RPMI7951 (cell line): ENCODE measurements at regions not wholly inside any gene's neighbourhood (a gene's known extent, or its start where the extent isn't known, plus 50 kb on each side); places are given as distances from the start of the nearest gene placed in this dataset.

Experiments used
- DNase-seq: peaks from one replicate; pipeline ENCODE4 v3.0.0-alpha.2; 2012; ENCODE audit warnings: low read depth

DNA sequence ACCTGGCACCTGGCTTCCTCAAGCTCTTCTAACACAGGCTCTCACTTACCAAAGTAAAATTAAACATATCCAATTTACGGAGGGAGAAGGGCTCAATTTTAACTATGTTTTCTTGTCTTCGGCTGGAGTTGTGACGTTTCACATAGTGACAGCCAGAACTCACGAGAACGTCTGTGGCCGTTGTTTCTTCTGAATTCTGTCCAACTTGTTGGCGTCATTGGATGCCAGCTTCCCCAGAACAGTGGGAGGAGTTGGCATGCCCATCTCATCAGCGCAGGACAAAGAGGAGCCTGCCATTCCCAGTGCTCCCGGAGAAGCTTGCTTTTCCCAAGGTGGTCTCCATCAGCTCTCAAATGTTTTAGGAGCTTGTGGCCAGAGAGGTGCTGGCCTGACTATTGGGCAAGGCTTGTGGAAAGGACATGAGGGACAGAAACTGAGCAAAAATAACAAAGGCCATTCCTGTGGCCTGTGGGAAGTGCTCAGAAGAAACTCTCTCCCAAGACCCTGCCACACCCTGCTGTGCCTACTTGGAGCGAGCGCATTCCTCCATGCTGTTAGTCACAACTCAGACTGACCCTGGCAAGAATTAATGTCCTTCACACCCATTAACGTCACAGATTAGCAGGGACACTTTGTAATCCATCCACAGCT is 265.4 kb upstream of the CDH4 start:
- no peak for DNase-seq

GRCh38 chr20:60990061-60990460 is 262.0 kb upstream of the CDH4 start:
- DNase-seq = no peak

DNA sequence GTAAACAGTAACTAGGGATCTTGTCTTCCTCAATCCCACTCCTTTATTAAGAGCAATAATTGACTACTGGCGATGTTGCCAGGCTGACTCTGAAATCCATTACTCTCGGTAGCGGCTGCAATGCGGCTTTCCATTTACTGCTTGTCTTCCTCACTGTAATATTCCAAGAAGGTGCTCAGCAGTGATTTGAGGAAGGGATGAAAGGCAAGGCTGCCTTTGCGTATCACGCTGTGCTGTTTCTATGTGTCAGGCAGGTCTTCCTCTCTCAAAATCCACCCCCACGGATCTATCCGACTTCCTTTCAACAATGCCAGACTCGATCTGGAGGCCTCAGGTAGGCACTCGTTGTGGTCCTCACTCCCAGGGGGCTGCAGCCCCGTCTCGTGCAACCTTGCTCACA is 261.4 kb upstream of the CDH4 start:
- no peak for DNase-seq

DNA sequence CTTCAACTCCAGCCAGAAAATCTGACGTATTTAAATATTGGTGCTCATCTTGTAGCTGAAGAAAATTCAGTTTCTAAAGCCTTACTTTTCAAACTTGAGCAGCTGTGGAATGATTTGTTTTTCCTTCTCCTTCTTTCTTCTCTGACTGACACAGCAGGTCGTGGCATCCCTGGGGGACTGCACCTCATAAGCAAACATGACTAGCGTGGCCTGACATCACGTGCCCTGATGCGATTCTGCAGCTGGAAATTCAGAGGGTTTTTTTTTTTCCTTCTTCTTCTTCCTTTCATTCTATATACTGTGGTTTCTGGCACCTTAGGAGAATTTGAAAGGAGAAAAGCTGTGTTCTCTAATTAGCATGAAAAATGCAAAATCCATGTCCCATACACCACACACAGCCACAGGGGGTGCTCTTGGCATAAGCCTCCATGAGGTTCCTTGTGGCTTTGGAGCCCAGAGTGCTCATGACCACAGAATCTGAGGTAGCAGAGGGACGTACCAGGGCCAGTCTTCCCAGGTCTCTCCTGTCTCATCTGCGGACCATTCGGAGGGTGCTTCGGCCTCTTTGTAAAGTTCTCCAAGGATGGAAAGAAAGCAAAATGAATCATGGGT is 258.5 kb upstream of the CDH4 start:
- DNase-seq = peak; percentile 15

DNA sequence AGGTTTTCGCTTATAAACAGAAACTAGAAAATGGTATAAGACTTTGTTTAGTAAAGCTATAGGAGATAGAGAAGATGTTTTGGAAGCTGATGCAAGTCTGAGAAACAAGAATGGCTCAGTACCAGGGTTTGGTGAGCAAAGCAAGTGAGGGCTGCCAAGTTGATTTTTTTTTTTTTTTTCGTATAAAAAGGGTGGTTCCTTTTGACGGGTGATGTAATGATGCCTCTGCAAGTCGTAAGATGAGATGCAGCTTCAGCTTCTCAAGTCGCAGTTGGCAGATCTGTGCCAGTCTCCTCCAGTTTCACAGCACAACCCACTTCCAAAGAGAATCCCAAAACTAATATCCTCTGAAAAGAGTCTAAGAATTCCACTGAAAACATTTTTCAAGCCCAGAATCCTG is 252.8 kb upstream of the CDH4 start:
- DNase-seq = no peak

DNA sequence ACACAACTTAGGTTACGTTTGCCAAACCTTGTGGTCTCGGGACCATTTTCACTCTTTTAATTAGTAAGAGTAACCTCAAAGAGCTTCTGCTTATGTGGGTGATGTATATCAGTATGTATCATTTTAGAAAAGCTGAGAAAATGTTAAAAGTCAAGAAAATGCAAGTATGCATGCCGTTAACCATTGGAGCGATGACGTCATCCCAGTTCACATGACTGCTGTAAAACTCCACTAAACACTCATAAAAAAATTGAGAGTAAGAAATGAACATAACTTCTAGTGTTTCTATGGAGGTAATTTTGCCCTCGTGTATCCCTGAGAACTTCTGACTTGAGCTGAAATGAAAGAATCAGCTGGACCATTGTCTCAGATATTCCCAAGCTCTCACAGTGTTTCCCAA is 250.0 kb upstream of the CDH4 start:
- DNase-seq = no peak

GRCh38 chr20:61014491-61014890 is 237.6 kb upstream of the CDH4 start:
- DNase-seq = no peak

DNA sequence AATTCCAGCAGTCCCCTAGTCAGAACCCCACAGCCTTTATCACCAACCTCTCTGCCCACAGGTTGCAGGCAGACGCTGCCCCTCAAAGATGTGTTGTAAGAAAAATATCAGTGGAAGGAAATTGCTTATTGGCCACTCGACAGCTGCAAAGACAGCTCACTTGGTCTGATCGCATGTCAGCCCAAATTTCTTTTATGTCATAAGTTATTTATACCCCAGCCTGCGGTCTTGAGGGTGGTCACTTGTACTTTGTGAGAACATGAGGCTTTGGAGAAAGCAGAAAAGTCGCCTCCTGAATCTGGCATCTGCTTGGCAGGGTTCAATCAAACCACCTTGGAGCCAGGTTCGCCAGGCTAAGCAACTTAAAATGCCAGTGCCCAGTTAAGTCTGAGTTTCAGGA is 236.5 kb upstream of the CDH4 start:
- DNase-seq = no peak

GRCh38 chr20:61019322-61019721 is 232.7 kb upstream of the CDH4 start:
- no peak for DNase-seq

GRCh38 chr20:61023612-61024011 is 228.4 kb upstream of the CDH4 start:
- no peak for DNase-seq

GRCh38 chr20:61024390-61024789 is 227.7 kb upstream of the CDH4 start:
- no peak for DNase-seq

DNA sequence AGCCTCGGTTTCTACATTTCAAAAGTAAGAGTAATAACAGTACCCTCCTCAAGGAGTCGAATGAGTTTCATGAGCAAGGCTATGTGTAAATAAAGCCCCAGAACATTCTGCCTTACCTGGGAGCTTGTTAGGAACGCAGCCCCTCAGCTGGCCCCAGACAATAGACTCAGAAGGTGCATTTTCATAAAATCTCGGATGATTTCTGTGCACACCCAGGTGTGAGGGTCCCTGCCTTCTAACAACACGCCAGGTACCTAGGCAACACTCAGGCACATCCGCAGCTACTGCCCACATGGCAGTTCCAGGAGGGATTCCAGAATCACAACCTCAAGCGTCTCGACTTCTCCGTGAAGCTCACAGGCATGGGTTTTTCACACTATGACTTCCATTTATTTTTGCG is 226.5 kb upstream of the CDH4 start:
- no peak for DNase-seq

DNA sequence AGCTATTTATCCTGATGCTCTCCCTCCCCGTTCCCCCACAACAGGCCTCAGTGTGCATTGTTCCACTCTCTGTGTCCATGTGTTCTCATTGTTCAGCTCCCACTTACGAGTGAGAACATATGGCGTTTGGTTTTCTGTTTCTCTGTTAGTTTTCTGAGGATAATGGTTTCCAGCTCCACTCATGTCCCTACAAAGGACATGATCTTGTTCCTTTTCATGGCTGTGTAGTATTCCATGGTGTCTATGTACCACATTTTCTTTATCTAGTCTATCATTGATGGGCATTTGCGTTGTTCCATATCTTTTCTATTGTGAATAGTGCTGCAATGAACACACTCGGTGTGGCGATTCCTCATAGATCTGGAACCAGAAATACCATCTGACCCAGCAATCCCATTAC is 225.9 kb upstream of the CDH4 start:
- no peak for DNase-seq

- no peak for DNase-seq
Observed at GRCh38 chr20:61026731-61027130, 225.3 kb upstream of the CDH4 start.

DNA sequence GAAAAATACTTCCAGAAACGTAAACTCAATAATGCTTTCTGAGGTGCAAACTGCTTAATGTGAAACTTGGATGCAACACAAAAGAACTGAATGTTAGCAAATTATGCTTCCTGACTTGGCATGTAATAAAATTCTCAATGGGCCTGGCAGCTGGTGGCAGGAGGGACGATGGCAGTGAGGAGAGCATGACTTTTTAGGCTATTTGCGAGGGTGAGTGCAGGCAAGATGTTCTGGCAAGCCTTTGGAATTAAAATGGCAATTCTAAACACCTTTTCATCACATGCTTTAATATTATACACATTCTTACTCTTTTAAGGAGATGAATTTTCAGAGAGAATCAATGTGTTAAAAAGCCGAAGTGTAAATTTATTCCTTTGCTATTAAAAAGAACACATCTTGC is 224.8 kb upstream of the CDH4 start:
- no peak for DNase-seq

DNA sequence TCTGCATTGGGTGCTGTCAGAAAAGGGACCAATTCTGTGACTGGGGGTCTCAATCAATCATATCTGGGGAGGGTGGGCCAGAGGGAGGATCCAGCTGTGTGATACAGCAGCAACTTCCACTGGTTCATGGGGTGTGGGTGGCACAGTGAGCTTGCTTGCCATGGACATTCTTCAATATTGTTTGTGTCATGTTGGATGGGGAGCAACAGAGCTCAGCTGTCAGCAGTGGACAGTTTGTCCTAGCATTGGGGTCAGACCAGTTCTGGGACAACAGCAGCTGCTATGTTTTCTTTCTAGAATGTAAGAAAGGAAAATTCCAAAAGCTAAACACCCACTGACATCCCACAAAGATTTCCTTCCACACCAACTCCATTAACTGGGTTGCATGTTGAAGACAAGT is 221.9 kb upstream of the CDH4 start:
- no peak for DNase-seq

DNA sequence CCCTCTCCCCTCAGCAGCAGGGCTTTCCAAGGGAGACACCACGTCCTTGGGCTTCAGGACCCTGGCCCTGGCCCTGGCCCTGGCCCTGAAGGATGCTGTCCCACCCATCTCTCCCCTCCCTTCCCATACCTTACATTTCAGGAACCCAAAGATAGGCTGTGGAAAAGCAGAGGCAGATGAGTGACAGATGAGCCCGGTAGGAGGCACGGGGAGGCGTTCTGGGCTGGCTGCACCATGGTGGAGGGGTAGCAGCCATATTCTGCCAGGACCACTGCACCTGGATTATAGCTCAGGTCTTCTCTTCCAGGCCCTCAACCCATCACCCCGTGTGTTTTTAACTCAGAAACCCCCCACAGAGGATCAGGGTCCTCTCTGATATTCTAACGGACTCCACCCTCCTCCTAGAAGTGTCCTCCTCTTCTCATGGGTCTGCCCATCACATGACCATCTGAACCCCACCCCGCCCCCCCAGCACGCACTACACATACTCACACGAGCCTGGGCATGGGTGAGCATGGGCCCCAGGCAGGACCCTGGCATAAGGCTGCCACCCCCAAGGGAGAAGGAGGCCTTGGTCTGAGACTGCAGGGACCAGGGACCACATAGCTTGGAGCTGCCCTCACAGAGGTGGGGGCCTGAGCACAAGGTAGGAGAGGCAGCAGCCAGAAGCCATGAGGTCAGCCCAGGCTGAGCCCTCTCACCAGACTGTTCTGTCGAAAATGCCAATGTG is 220.8 kb upstream of the CDH4 start:
- no peak for DNase-seq

GRCh38 chr20:61037498-61037897 is 214.6 kb upstream of the CDH4 start:
- no peak for DNase-seq

- DNase-seq = no peak
Observed at GRCh38 chr20:61041481-61041880, 210.6 kb upstream of the CDH4 start.

DNA sequence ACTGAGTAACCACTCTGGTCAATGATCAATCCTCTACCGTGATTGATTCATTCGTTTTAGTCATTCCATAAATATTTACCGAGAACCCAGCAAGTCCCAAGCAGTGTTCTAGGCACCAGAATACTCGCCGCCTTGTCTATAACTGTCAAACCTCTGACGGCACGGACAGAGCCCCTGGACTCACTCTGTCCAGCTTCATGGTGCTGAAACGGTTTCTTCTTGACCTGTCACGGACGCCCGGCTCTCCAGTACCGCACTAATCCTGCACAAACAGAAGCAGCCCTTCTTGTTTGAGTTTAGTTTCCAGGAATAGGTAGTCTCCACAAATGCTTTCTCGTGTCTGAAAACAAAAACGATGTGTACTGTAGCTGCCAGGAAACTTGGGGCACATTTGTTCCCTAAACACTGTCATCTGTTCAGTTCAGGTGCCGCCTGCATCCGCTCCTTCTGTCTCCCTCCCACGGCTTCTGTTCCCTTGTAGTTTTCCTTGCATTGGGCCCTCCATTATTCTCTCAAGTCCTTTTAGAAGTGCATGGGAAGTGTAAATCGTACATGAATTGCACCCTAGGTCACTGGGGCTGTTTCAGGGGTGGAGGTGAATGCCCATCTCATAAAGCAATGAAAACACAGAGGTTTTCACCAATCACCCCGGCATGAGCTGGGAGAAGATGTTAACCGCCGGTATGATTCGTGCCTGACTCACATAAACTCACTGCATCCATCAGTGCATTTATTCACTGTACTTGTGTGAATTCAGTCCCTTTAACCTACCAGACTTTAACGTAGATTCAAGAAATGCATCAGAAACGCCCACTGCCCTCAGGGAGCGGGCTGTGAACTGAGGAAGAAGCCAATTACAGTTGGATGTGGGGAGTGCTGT is 209.3 kb upstream of the CDH4 start:
- DNase-seq = no peak

DNA sequence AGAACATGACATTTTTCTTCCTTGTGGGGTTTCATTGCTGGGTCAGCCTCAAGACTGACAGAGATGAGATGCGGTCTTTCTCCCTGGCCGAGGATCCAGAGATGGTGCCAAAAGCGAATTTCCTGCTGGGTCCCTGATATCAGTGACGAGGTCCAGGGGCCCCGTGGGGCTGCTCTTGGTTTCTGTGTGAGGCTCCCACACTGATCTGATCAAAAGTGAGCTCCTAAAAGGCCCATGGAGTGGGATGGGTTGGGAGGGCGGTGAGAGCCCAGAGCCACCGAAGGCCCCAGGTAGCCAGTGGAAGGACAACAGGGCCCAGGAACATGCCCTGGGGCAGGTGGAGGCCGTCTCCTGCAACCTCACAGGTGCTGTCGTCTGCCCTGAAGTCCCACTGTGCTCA is 208.4 kb upstream of the CDH4 start:
- no peak for DNase-seq

- no peak for DNase-seq
Observed at GRCh38 chr20:61044499-61044898, 207.6 kb upstream of the CDH4 start.
